VCaP (cell line): ENCODE measurements at regions not wholly inside any gene's neighbourhood (a gene's known extent, or its start where the extent isn't known, plus 50 kb on each side); places are given as distances from the start of the nearest gene placed in this dataset.

Experiments used
- H3K27ac ChIP-seq: fragments of 450-650 bp; 2 replicates; pipeline ENCODE4 v1.5.1; 2017
- TF ChIP-seq, protein P1 (sequence below): fragments of 450-650 bp; conservative IDR thresholded peaks from 2 replicates; pipeline ENCODE4 v1.5.1; 2017; ENCODE audit warnings: mild to moderate bottlenecking, moderate library complexity

DNA sequence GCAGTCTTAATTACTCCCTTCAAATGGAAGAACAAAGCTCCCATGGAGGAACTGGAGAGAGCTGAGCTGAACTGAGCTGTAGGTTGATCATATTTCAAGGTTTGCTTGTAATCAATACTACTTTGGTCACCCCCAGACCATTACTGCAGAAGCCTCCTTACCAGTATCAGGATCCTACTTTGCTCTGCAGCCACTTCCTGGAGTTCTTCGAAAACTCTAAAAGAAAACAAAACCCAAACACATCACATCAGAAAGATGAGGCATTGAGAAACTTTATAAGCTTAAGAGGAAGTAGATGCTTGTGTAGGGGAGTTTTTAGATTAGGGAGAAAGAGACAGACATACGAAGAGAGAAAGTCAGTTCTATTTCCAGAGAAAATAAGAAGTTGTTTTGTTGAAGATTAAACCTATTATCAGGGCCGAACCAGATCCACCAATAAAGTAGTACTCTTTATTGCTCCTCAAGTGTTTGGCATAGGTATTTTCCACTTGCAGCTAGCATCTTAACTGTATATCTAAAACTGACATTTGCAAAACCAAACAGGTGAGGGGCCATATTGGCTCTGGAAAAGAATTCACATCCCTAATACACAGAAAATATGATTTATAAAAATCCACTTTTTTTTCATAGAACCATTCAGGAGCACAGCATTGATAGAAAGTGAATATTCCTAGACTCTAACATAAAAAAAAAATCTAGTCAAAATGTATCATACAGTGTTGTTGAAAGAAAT, 166.9 kb upstream of the KLF7 start:
- TF ChIP-seq, protein P1, sequence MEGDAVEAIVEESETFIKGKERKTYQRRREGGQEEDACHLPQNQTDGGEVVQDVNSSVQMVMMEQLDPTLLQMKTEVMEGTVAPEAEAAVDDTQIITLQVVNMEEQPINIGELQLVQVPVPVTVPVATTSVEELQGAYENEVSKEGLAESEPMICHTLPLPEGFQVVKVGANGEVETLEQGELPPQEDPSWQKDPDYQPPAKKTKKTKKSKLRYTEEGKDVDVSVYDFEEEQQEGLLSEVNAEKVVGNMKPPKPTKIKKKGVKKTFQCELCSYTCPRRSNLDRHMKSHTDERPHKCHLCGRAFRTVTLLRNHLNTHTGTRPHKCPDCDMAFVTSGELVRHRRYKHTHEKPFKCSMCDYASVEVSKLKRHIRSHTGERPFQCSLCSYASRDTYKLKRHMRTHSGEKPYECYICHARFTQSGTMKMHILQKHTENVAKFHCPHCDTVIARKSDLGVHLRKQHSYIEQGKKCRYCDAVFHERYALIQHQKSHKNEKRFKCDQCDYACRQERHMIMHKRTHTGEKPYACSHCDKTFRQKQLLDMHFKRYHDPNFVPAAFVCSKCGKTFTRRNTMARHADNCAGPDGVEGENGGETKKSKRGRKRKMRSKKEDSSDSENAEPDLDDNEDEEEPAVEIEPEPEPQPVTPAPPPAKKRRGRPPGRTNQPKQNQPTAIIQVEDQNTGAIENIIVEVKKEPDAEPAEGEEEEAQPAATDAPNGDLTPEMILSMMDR: no peak
- H3K27ac ChIP-seq: no peak overlapping the region

GRCh38 chr2:207333599-207334300, 168.0 kb upstream of the KLF7 start:
- H3K27ac ChIP-seq: no peak overlapping the region
- TF ChIP-seq, protein P1: no peak

DNA sequence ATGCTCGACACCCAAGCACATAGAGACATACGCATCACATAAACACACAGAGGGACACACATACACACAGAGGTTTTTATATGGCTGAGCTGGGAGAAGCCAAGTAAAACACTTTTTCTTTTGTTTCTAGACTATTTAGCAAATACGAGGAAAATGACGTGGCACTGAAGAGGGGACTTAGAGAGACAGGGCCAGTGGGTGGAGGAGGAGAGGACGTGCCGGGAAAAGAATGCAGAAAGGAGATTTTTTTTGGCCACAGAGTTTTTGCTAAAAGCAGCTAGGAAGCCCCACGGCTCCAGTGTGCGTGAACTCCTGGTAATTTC, 168.5 kb upstream of the KLF7 start:
- H3K27ac ChIP-seq: no peak overlapping the region
- TF ChIP-seq, protein P1: no peak

- TF ChIP-seq, protein P1: no peak
- no peak overlapping the region for H3K27ac ChIP-seq
These were observed 169.1 kb upstream of the KLF7 start for GRCh38 chr2:207334624-207335371.

DNA sequence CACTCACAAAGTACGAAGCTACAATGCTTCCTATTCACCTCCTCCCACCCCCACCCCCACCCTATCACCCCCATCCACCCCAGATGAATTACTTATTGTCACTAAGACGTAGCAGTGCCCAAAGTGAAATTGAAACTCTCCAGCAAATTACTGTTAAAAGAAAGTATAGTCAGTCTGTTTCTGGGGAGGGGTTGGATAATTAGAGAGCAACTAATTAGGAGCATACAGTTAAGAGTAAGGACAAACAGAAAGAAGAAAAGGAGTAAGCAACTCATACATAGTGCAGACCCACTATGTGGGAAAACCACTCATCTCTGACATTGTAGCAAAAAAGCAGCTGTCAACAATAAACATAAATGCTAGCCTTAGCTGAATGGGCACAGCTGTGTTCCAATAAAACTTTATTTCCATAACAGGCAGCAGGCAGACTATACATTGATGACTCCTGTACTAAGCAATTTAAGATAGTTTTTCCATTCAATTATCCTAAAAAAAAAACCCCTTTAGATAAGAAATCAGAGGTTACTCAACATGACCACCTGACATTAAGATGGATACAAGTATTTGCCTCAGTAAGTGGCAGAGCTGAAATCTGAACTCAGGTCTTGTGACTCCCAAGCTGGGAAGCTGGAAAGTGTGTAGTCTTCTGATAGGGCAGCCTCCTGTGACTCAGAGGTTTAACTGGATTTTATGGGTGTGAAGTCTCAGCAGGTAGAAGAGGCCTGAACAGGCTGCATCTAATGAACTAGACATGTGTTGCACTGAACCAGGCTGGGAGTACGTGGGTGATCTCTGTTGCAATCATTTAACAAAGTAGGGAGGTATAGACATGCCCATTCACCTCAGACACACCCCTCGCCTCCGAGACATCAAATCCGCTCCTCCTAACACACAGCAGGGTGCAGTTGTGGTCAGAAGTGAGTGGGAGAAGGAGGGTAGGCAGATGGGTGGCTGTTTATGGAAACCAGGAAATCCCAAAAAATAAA, 171.8 kb upstream of the KLF7 start:
- TF ChIP-seq, protein P1: no peak
- no peak overlapping the region for H3K27ac ChIP-seq

DNA sequence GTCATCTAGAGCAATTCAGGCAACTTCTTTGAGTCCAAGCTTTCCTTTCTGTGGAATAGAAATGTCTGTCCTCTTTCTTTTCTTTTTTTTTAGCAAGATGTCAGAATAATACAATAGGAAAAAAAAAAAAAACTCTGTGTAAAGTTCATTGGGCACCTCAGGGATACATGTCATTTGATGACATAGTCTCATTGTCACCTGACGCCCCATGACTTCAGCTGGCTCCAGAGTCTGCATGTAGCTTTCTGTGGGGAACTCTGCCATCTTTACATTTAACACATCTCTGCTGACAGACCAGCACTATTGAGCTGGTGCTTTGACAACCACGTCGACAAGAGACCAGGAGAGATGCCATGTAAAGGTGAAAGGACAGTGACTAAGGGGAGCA, 172.5 kb upstream of the KLF7 start:
- H3K27ac ChIP-seq: no peak overlapping the region
- TF ChIP-seq, protein P1: no peak
